GM19452 (cell line): ENCODE measurements at regions not wholly inside any gene's neighbourhood (a gene's known extent, or its start where the extent isn't known, plus 50 kb on each side); places are given as distances from the start of the nearest gene placed in this dataset.
"Not testable (repeated sequence)": the region's sequence is repeated elsewhere in the genome, so short reads cannot be mapped to it uniquely, and the experiment has no call there.

Experiments used
- ATAC-seq: cut with Tn5 transposase; IDR thresholded peaks from one replicate; pipeline ENCODE4 v1.9.1; 2021; ENCODE audit not compliant: unreplicated experiment

DNA sequence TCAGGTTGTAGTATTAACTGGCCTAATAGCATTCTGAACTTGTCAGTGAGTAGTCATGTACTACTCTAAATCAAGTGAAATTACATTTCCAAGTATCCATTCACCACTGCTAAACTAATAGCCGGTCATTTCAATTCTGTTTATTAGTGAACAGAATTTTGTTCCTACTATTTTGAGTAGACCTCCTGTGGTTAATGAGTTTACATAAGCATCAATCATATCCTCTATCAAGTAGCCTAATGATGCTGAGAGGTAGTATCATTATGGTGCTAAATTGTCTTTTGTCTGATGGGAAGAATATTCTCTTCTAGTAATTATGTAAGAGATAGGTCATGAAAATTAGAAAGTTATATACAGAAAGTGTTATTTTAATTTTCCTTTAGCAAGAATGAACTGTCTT lies 602.8 kb downstream of the KCNT2 start:
- no peak for ATAC-seq

DNA sequence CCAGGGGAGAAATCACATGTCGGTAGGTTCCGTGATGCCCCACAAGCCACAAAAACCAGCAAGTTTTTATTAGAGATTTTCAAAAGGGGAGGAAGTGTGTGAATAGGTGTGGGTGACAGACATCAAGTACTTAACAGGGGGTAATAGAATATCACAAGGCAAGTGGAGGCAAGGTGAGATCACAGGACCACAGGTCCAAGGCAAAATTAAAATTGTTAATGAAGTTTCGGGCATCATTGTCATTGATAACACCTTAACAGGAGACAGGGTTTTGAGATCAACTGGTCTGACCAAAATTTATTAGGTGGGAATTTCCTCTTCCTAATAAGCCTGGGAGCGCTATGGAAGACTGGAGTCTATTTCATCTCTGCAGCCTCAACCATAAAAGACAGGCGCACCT lies 603.9 kb downstream of the KCNT2 start:
- ATAC-seq, result not testable (repeated sequence)

DNA sequence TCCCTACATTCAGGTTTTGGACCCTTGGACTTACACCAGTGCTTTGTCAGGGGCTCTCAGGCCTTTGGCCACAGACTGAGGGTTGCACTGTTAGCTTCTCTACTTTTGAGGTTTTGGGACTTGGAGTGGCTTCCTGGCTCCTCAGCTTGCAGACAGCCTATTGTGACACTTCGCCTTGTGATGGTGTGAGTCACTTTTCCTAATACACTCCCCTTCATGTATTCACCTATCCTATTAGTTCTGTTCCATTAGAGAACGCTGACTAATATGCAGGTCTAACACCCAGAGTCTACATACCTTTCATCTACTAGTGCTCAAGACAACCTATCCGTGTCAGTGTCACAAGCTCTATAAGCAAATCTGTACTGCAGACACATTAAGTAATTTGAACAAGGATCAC lies 605.3 kb downstream of the KCNT2 start:
- no peak for ATAC-seq

DNA sequence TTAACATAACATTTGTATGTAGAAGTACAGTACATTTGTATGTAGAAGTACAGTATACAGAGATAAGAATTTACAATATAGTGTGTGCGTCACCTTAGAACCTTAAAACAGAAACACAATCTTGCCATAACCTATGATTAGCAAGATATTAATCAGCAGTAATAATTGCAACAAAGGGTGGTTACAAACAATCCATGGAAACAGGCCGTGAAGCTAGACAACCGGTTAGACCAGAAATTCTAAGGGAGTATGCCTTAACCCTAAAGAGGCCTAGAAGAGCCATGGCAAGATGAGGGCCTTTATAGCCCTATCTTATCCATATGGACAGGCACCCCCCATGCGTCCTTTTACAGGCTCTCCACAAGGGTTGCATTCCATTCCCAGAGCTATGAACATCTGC lies 605.9 kb downstream of the KCNT2 start:
- ATAC-seq, result not testable (repeated sequence)

DNA sequence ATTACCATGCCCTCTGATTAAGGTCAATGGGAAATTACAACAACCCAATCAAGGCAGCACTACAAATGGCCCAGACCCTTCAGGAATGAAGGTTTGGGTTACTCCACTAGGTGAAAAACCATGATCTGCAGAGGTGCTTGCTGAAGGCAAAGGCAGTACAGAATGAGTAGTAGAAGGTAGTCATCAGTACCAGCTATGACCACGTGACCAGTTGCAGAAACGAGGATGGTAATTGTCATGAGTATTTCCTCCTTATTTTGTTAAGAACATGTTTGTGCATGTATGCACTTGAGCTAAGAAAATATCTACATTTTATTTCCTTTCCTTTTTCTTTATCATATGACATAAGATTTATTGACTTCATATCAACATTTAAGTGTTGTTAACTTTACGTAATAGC lies 607.1 kb downstream of the KCNT2 start:
- ATAC-seq, result no peak

DNA sequence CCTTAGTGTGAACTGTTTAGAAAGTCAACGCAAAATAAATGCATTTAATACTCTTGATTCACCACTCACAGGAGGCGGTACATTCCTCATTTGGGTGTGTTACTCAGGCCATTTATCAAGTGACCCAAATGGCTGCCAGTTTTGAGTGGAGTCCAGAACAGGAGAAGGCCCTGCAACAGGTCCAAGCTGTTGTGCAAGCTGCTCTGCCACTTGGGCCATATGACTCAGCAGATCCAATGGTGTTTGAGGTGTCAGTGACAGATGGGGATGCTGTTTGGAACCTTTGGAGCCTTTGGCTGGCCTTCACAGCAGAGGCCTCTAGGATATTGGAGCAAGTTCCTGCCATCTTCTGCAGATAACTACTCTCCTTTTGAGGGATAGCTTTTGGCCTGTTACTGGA lies 609.2 kb downstream of the KCNT2 start:
- ATAC-seq, result no peak

DNA sequence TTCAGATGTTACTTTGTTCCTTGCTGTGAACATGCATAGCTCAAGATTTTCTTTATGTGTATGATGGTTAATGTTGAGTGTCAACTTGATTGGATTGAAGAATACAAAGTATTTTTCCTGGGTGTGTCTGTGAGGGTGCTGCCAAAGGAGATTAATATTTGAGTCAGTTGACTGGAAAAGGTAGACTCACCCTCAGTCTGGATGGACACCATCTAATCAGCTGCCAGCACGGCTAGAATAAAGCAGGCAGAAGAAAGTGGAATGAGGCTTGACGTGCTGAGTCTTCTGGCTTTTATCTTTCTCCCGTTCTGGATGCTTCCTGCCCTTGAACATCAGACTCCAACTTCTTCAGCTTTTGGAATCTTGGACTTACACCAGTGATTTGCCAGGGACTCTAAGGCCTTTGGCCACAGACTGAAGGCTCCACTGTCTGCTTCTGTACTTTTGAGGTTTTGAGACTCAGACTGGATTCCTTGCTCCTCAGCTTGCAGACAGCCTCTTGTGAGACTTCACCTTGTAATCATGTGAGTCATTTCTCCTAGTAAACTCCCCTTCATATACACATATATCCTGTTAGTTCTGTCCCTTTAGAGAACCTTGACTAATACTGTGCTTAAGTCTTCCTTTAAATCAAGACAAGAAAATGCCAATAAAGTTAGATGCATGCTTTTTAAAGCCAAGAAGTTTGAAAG lies 626.6 kb downstream of the KCNT2 start:
- ATAC-seq, result no peak

DNA sequence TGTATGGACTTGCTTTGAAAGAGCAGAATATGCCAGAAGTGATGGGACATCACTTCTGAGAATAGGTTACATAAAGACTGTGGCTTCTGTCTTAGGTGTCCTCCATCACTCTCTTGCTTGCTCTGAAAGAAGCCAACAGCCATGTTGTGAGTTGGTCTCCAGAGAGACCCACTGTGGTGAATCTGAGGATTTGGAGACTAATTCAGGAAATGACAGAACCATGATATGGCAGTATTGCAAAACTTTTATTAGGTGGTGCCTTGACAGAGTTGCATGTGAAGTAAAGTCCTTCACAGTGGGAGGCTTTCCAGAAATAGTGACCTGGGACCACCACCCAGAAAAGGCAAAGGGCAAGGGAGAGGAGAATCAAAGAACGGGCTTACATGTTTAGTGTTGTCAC lies 628.6 kb downstream of the KCNT2 start:
- ATAC-seq, result no peak

DNA sequence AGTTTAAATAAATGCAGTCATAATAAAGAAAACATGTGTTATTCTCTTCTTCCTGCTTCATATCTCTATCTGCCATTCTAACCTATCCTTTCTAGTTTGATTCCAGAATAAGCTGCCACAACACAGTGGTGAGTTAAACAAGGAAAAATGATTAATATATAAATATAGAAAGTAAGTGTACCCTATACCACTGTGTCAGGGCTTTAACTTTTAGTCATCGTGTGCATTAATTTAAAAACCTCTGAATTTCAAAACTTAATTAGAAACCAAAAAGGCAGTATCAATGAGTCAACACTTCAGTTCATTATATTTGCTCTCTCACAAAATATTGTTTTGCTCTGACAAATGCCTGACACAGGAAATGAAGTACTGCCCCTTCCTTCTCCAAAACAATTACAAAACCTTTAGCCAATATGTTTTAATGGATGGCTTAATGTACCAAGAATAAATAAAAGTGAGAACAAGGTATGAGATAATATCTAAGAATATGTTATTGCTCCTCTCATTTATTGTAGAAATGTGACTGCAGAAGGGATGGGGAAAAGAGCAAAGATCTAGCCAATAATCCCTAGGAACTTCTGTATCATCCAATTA lies 634.8 kb downstream of the KCNT2 start:
- no peak for ATAC-seq

DNA sequence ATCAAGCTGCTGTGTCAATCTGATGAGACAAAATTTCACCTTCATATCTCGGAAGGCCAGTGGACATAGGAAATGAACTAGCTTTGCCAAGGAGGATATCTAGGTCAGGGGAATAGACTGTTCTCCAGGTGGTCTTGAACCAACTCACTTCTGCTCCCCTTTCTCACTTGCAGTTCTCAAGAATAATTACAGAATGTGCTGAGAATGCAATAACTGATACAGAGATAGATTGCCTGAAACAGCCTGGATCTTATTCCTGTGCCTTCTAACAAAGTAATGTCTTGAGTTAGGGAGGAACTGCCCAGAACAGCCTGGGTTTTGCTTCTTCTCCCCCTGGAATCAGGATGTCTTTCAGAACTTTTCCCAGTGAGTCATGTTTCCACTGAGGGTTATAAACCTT lies 636.7 kb downstream of the KCNT2 start:
- ATAC-seq, result no peak

DNA sequence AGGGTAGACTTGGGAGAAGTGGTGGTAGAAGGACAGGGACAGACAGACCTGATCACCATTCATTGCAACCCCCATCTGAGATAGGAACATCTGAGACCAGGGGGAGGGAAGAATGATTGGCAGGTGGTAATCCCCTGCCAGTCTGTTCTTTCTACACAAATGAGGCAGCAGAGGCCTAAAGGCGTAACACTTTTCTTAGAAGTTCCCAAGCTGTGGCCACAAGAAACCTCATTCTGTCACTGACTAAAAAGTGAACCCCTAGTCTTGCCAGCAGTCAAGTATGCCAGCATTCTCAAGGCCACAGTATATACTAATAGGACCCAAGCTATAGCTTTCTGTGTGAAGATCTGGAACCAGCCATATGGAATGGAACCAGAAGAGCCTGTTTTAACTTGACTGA lies 638.0 kb downstream of the KCNT2 start:
- no peak for ATAC-seq

DNA sequence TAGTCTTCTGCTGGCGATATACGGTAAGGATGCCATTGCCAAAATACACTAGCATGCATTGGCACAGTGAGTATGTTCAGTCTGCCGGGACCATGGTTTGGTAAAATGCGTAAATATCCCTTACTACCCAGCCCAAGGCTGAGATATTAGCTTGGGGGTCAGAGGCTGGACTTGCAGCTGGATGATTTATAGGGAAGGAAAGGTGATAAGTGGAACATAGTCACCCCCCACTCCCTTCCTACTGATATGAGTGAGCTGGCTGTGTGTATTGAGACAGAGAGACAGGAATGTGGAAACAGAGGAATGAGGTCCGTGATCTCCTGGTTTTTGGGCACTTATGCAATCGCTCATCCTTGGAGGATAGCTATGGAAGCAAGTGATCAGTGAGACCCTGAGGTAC lies 642.8 kb downstream of the KCNT2 start:
- no peak for ATAC-seq

DNA sequence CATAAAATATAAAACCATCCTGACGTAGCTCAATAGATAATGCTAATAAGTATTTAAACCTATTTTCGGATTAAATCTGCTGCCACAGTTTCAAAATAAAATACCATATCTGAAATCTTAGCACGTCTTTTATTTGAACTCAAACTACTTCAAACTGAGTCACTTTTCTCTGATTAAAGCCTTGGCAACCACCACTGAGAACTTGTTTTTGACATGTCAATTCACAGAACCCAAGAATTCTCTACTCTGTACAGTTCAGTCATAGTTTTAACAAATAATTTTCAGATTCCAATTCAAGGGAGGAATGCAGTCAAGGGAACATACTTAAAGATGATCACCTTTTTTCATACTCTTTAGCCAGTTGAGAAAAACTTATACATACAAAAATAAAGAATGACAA lies 643.2 kb downstream of the KCNT2 start:
- ATAC-seq, result no peak

DNA sequence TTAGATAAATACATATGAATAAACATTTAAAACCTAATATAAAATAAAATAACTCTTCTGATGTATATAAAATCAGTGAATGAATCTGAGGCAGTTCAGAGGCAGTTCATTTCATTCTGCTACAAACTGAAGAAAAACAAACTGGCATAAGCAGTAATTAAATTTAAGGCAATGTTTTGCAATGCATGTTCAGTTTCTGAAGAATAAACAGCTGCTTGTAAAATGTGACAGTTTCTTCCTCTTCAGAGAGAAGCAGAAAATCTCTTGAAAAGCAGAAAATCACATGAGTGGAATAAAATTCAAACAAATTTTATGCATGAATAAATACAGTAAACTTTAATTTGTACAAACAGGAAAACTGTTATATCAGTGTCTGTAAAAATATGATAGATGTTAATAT lies 643.7 kb downstream of the KCNT2 start:
- no peak for ATAC-seq

DNA sequence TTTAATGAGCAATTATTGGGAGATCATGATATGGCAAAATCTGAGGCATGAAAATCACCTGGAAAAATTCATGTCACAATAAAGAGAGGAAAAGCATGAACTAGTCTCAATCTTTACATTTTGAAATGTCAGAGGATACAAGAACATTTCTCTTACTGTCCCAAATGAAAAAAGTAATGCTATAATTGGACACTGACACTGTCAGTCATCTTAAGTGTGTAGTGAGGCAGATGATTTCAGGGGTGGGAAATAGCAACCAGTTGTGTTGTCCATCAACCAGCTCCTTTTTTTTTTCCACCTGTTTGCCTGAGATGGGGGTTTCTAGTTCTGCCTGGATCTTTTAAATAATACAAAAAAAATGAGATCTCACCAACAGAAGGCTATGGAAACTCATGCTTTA lies 646.2 kb downstream of the KCNT2 start:
- ATAC-seq, result no peak

DNA sequence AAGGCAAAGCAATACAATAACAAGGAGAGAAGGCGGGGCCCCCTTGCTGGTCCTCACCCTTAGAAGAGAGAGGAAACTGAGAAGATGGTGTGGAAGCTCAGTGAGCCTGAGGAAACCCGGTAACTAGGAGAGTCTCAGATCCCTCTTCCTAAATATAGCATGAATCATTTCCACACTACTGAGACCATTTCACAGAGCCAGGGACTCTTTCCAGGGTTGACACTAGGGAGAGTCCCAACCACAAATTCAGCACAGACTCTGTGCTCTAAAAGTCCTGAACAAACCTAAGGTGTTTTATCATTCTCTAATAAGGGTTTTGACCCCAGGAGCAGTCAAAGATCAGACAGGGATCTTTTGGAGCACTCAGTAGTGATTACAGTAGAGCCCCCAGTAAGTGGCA lies 647.7 kb downstream of the KCNT2 start:
- no peak for ATAC-seq

DNA sequence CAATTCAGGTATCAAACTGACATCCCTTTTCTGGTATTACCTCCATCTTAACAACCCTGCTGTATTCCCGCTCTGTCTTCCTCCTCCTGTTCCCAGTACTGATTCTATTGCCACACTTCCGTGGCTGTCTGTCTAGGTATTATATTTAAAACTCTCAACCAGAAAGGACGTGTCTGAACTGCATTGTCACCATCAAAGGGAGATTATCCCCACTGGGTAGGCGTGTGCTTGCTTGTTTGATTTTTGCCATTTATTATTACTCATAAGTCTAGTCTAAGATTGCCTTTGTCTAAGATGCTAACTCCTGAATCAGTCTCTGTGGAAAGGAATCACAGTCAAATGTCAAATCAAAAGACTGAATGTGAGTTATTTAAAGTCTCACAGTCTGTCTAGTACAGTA lies 650.1 kb downstream of the KCNT2 start:
- ATAC-seq, result no peak

DNA sequence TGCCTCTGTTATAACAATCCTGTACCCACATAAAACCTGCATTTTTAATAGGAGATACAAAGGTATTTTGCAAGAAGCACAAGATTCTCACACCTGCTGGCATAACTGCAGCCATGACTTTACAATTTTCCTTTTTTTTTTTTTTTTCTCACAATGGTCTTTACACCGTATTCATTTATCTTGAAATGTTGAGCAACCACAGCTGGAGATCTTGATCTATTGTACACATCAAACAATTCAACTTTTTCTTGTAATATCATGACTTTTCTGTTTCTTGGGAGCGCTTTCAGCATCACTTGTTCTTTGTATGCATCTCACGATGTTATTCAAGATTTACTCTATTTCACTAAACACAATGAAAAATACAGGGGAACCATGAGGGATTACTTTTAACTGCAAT lies 651.4 kb downstream of the KCNT2 start:
- ATAC-seq, result no peak

DNA sequence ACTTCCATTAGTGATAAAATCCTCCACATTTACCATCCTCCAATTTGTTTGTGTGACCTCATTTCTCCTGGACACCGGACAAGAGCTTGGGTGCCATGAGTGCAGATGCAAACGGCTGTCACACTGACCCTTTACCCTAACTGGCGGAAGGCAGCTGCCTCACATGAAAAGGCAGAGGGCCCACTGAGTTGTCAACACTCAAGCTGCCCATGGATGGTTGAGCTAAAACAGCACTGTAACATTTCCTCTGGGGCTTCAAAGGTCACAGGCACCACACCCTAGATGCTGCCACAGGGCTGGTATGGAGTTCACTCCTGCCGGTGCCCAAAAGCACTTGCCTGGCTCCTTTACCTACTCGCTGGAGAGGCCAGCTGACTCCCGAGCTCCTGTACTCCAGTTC lies 653.4 kb downstream of the KCNT2 start:
- ATAC-seq, result no peak

DNA sequence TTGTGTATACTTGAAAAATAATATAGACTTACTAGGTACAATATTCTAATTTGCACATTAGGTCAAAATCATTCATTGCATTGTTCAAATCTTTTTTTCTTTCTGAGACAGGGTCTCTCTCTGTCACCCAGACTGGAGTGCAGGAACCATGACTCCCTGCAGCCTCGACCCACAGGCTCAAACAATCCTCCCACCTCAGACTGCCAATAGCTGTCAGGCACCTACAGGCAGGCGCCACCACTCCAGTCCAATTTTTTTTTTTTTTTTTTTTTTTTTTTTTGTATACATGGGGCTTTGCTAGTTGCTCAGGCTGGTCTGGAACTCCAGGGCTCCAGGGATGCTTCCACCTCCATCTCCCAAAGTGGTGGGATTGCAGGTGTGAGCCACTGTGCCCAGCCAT lies 656.9 kb downstream of the KCNT2 start:
- no peak for ATAC-seq

DNA sequence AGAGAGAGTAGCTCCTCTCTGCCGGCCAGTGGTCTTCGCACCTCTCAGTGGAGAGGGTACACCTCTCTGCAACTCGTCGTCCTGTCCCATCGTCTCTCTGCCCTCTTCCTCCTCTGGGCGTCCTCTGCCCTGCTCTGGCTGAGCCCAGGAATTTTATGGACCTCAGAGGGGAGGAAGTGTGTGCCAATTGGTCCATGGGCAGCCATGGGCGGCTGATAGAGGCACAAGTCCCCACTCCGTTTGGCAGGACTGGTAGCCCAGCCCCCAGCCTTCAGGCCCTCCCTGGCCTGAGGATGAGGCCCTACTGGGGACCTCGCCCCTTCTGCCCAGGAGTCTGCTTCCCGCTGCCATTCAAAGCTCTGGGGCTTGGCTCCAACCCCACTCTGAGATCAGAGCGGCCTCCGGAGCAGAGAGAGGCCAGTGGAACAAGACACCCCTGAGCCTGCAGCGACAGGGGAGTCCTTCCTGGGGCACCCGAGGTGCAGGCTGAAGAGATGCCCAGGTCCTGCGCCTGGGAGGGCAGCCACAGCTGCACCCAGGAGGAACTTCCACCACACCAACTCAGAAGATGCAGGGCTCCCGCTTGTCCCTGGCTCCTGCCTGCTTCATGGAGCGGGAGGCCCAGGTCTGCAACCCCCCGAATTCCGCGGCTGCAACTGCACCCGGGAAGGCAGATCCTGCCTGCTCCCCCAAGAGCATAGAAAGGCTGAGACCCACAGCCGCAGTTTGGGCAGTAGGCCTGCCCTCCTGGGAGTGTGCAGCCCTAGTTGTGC lies 659.9 kb downstream of the KCNT2 start:
- no peak for ATAC-seq

DNA sequence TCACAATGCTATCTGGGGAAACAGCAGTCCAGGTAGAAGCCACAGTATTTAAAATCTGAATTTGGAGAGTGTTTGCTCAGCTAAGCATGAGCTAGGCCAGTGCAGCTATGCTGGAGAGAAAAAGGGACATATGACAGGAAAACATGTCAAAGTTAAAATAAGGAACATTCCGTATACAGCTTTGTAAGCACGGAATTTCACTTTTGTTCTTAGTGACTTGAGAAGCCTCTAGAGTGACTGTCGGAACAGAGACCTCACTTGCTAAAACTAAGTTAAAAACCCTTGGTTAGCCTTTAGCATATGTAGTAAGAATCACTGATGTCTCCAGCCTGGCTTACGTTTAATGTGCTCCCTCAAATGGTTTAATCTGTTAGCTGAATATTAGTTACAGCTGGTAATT lies 661.7 kb downstream of the KCNT2 start:
- ATAC-seq, result no peak
